Neural progenitor cell (in vitro differentiated cells): ENCODE measurements at regions not wholly inside any gene's neighbourhood (a gene's known extent, or its start where the extent isn't known, plus 50 kb on each side); places are given as distances from the start of the nearest gene placed in this dataset.

ENCODE experiments used
- DNase-seq: peaks from one replicate; pipeline ENCODE4 v3.0.0-alpha.2; 2016; ENCODE audit warnings: low spot score
- H2AFZ ChIP-seq: fragments of 200-600 bp; sonication (generic); replicated peaks from 2 replicates; pipeline ENCODE4 v1.6.1; 2016; ENCODE audit warnings: antibody characterized with exemption
- H3F3A ChIP-seq: fragments of 200-600 bp; sonication (generic); 2 replicates; pipeline ENCODE4 v1.6.1; 2016; ENCODE audit warnings: antibody characterized with exemption, low read depth
- H3K27ac ChIP-seq: fragments of 200-600 bp; sonication (generic); 2 replicates; pipeline ENCODE4 v1.5.1; 2016; ENCODE audit warnings: mild to moderate bottlenecking
- H3K27me3 ChIP-seq: fragments of 200-600 bp; sonication (generic); 2 replicates; pipeline ENCODE4 v1.6.1; 2016; ENCODE audit warnings: mild to moderate bottlenecking, moderate library complexity
- H3K36me3 ChIP-seq: fragments of 200-600 bp; sonication (generic); 2 replicates; pipeline ENCODE4 v1.5.1; 2016
- H3K4me1 ChIP-seq: fragments of 200-600 bp; sonication (generic); 2 replicates; pipeline ENCODE4 v1.6.1; 2016; ENCODE audit warnings: mixed run types
- H3K4me2 ChIP-seq: fragments of 200-600 bp; sonication (generic); 2 replicates; pipeline ENCODE4 v1.6.1; 2016
- H3K4me3 ChIP-seq: fragments of 200-600 bp; sonication (generic); 2 replicates; pipeline ENCODE4 v1.5.1; 2016
- H3K79me2 ChIP-seq: fragments of 200-600 bp; sonication (generic); 2 replicates; pipeline ENCODE4 v1.6.1; 2016; ENCODE audit warnings: low read depth
- H3K9ac ChIP-seq: fragments of 200-600 bp; sonication (generic); 2 replicates; pipeline ENCODE4 v1.6.1; 2016
- H3K9me3 ChIP-seq: fragments of 200-600 bp; sonication (generic); 2 replicates; pipeline ENCODE4 v1.5.1; 2016; ENCODE audit warnings: low read depth
- H4K20me1 ChIP-seq: fragments of 200-600 bp; sonication (generic); 2 replicates; pipeline ENCODE4 v1.6.1; 2016; ENCODE audit warnings: low read depth
- H3K27ac Mint-ChIP-seq: 3 replicates; pipeline ENCODE4 v1.8.0; 2021; ENCODE audit warnings: mixed read lengths
- H3K27me3 Mint-ChIP-seq: 2 replicates; pipeline ENCODE4 v1.8.0; 2022; ENCODE audit warnings: low read depth, mild to moderate bottlenecking, inconsistent platforms, moderate library complexity, mixed read lengths; ENCODE audit not compliant: insufficient read depth
- H3K36me3 Mint-ChIP-seq: 3 replicates; pipeline ENCODE4 v1.8.0; 2021; ENCODE audit warnings: mixed read lengths
- H3K4me1 Mint-ChIP-seq: 3 replicates; pipeline ENCODE4 v1.8.0; 2021; ENCODE audit warnings: mixed read lengths
- H3K4me3 Mint-ChIP-seq: 3 replicates; pipeline ENCODE4 v1.8.0; 2021; ENCODE audit warnings: mild to moderate bottlenecking, moderate library complexity, mixed read lengths
- H3K9me3 Mint-ChIP-seq: 3 replicates; pipeline ENCODE4 v1.8.0; 2020; ENCODE audit warnings: mixed read lengths
- CTCF ChIP-seq: fragments of 200-600 bp; sonication (generic); IDR thresholded peaks from 2 replicates; pipeline ENCODE4 v1.5.1; 2017; ENCODE audit warnings: antibody characterized with exemption, mild to moderate bottlenecking
- EZH2 ChIP-seq: fragments of 200-600 bp; sonication (generic); IDR thresholded peaks from 2 replicates; pipeline ENCODE4 v1.6.1; 2017; ENCODE audit warnings: antibody characterized with exemption, mild to moderate bottlenecking, moderate library complexity
- EZH2phosphoT487 ChIP-seq: fragments of 200-600 bp; sonication (generic); IDR thresholded peaks from 2 replicates; pipeline ENCODE4 v1.6.1; 2017; ENCODE audit warnings: antibody characterized with exemption

DNA sequence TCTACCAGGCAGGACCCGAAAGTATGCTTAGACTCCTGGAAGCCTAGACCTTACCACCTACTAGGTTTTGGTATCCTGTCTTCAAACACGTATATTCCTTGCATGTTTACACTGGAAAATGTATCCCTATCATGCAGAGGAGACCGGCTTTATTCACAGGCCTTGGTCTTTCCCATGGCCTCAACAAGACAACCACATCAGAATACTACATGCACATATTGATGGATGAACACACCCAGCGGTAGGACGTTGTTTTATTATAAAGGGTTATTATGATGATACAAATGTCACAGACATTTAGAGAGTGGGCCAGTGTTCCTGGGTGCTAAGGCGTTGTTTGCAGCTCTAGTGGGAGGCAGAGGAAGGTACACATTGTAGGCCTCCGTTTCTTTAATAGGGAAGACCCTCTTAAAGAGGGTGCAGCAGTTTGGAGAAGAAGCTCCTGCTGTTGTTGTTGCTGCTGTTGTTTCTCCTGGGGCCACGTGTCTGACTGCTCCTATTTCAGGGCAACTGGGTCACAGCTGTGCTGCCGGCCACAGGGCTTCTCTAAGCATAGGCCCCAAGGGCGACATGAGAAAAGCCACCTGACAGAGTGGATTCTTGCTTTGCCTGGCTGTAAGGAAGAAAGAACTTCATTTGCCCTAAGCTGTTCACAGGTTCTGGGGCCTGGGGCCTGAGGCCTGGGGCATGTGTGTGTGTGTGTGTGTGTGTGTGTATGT is 98.3 kb upstream of the SASH1 start:
- Mint-ChIP-seq H3K36me3 (peaks cover 2% of the 10 kb centered on the region), H3K27me3 (peaks cover 2% of the 10 kb centered on the region), H3K9me3 (no peaks in the 10 kb centered on the region), H3K27ac (peak overlapping the region; percentile 9), H3K4me3 (peak overlapping the region; percentile 16), H3K4me1 (peaks cover 12% of the 10 kb centered on the region)
- no peak for DNase-seq
- H3F3A ChIP-seq, result no peaks in the 10 kb centered on the region
- H3K79me2 ChIP-seq, result no peaks in the 10 kb centered on the region
- no peak overlapping the region for H2AFZ ChIP-seq
- H3K4me1 ChIP-seq, result no peaks in the 10 kb centered on the region
- H3K9me3 ChIP-seq, result no peaks in the 10 kb centered on the region
- no peak overlapping the region for H3K4me2 ChIP-seq
- TF ChIP-seq CTCF (no peak), EZH2 (no peak), EZH2phosphoT487 (no peak)
- no peaks in the 10 kb centered on the region for H4K20me1 ChIP-seq
- H3K27me3 ChIP-seq, result no peaks in the 10 kb centered on the region
- no peaks in the 10 kb centered on the region for H3K36me3 ChIP-seq
- H3K27ac ChIP-seq, result no peak overlapping the region
- no peak overlapping the region for H3K4me3 ChIP-seq
- H3K9ac ChIP-seq, result no peak overlapping the region

- Mint-ChIP-seq H3K27ac (no peak overlapping the region), H3K4me1 (peaks cover 21% of the 10 kb centered on the region), H3K27me3 (peaks cover 2% of the 10 kb centered on the region), H3K36me3 (peaks cover 2% of the 10 kb centered on the region), H3K4me3 (no peak overlapping the region), H3K9me3 (no peaks in the 10 kb centered on the region)
- TF ChIP-seq EZH2 (no peak), EZH2phosphoT487 (no peak), CTCF (no peak)
- Histone ChIP-seq H3K27me3 (no peaks in the 10 kb centered on the region), H2AFZ (no peak overlapping the region), H3K9me3 (no peaks in the 10 kb centered on the region), H3K4me2 (no peak overlapping the region), H3K4me1 (no peaks in the 10 kb centered on the region), H3F3A (no peaks in the 10 kb centered on the region), H3K36me3 (no peaks in the 10 kb centered on the region), H3K27ac (no peak overlapping the region), H4K20me1 (no peaks in the 10 kb centered on the region), H3K79me2 (no peaks in the 10 kb centered on the region), H3K4me3 (no peak overlapping the region), H3K9ac (no peak overlapping the region)
- DNase-seq, result no peak
These were observed 95.1 kb upstream of the SASH1 start for GRCh38 chr6:148247386-148248063.

DNA sequence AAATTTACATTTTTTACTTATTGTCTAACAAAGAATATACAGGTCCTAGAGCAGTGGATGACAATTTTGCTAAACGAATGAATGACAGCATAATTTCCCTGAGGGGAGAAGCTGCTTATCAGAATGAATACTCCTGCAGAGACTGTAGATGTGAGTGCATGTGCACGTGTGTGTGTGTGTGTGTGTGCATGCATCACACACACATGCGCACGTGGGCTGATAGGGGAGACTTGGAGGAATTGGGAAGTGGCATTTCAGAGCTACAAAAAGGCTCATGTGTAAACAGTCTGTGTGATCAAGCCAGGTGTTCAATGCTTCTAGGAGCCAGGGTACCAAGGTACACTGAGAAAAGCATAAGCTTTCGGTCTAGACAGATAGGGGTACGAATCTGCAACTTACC is 93.5 kb upstream of the SASH1 start:
- no peak for DNase-seq
- no peaks in the 10 kb centered on the region for H4K20me1 ChIP-seq
- H2AFZ ChIP-seq, result no peak overlapping the region
- peaks cover 21% of the 10 kb centered on the region for H3K4me1 Mint-ChIP-seq
- H3K27ac Mint-ChIP-seq, result no peak overlapping the region
- no peak overlapping the region for H3K4me3 Mint-ChIP-seq
- no peaks in the 10 kb centered on the region for H3F3A ChIP-seq
- H3K4me2 ChIP-seq, result no peak overlapping the region
- no peaks in the 10 kb centered on the region for H3K4me1 ChIP-seq
- H3K79me2 ChIP-seq, result no peaks in the 10 kb centered on the region
- H3K9me3 ChIP-seq, result no peaks in the 10 kb centered on the region
- peaks cover 2% of the 10 kb centered on the region for H3K36me3 Mint-ChIP-seq
- H3K9ac ChIP-seq, result no peak overlapping the region
- H3K9me3 Mint-ChIP-seq, result no peaks in the 10 kb centered on the region
- no peak overlapping the region for H3K4me3 ChIP-seq
- TF ChIP-seq EZH2phosphoT487 (no peak), EZH2 (no peak), CTCF (no peak)
- H3K27ac ChIP-seq, result no peak overlapping the region
- H3K36me3 ChIP-seq, result no peaks in the 10 kb centered on the region
- no peaks in the 10 kb centered on the region for H3K27me3 ChIP-seq
- H3K27me3 Mint-ChIP-seq, result no peaks in the 10 kb centered on the region
